Spleen (tissue), 7 donors: ENCODE measurements at regions not wholly inside any gene's neighbourhood (a gene's known extent, or its start where the extent isn't known, plus 50 kb on each side); places are given as distances from the start of the nearest gene placed in this dataset.
"Not testable (repeated sequence)": the region's sequence is repeated elsewhere in the genome, so short reads cannot be mapped to it uniquely, and the experiment has no call there.

Source experiments
- CTCF ChIP-seq, 11 experiments: fragments of 200-600 bp in 7 of 11; fragments of 450-650 bp in 4 of 11; sonication (generic) in 4 of 11; IDR thresholded peaks in 8 of 11; conservative IDR thresholded peaks in 3 of 11; 1 replicate in 7 of 11; 2 replicates in 4 of 11; pipeline versions ENCODE4 v1.4.0 to v1.8.0; 2016 to 2021; ENCODE audit warnings: antibody characterized with exemption in 11 of 11, inconsistent platforms in 4 of 11, mild to moderate bottlenecking in 1 of 11
- POLR2A ChIP-seq, 3 donors: fragments of 450-650 bp; IDR thresholded peaks; one replicate each; pipeline ENCODE4 v1.5.1; 2017; ENCODE audit warnings: antibody characterized with exemption in 3 of 3, mild to moderate bottlenecking in 1 of 3
- donor health status: DM: no; HTN: no; CAD: no; lungs with moderate emphysema.
- donor health status: DM: no; HTN: no; CAD: no.
- donor health status: DM: no; HTN: no; CAD: no.

- not testable (repeated sequence) for TF ChIP-seq CTCF (IDR thresholded peaks at IDR 0.05 in 8 of 11, conservative IDR thresholded peaks at IDR 0.05 in 3 of 11); POLR2A (IDR thresholded peaks at IDR 0.05)
These were observed 315.7 kb downstream of the BCL2L11 start for GRCh38 chr2:111436411-111436810.
